Activated CD8-positive, alpha-beta T cell treated with anti-CD3 and anti-CD28 coated beads for 36 hours (primary cell): ENCODE measurements at regions not wholly inside any gene's neighbourhood (a gene's known extent, or its start where the extent isn't known, plus 50 kb on each side); places are given as distances from the start of the nearest gene placed in this dataset.
A peak's percentile ranks its signal among the peaks of the same experiment; 100 is the strongest.

ENCODE experiments used
- ATAC-seq: fragments of 200-7000 bp; cut with Tn5 transposase; one replicate; pipeline ENCODE4 v1.10.0; 2021; ENCODE audit warnings: mild to moderate bottlenecking, moderate library complexity
- CTCF ChIA-PET: fragments of 350-600 bp; sonication (Branson Sonifier 250); formaldehyde crosslinking; loops from one replicate; lab custom pipeline; 2021; ENCODE audit warnings: antibody characterized with exemption; lab: Charles Lee
- POLR2A ChIA-PET: fragments of 350-600 bp; sonication (Branson Sonifier 250); formaldehyde crosslinking; loops from one replicate; lab custom pipeline; 2021; ENCODE audit warnings: antibody characterized with exemption; lab: Charles Lee
- DNase-seq: peaks from one replicate; pipeline ENCODE4 v3.0.0-alpha.2; 2020
- H3K27ac Mint-ChIP-seq: one replicate; pipeline ENCODE4 v1.8.0; 2021; ENCODE audit warnings: mild to moderate bottlenecking, mixed read lengths
- H3K27me3 Mint-ChIP-seq: one replicate; pipeline ENCODE4 v1.8.0; 2021; ENCODE audit warnings: mixed read lengths
- H3K36me3 Mint-ChIP-seq: one replicate; pipeline ENCODE4 v1.8.0; 2021; ENCODE audit warnings: low read depth, mixed read lengths
- H3K4me1 Mint-ChIP-seq: one replicate; pipeline ENCODE4 v1.8.0; 2021; ENCODE audit warnings: low read depth, mixed read lengths
- H3K4me3 Mint-ChIP-seq: one replicate; pipeline ENCODE4 v1.8.0; 2021; ENCODE audit warnings: mild to moderate bottlenecking, moderate library complexity, mixed read lengths
- H3K9me3 Mint-ChIP-seq: one replicate; pipeline ENCODE4 v1.8.0; 2021; ENCODE audit warnings: mixed read lengths
- intact Hi-C: fragments of 100-400 bp; cut with micrococcal nuclease; formaldehyde crosslinking; loops from one replicate; pipeline ENCODE4 v1.10.0; 2022
- TF ChIP-seq, protein P1 (sequence below): fragments of 200-600 bp; IDR thresholded peaks from one replicate; pipeline ENCODE4 v1.8.0; 2022; ENCODE audit warnings: antibody characterized with exemption, mild to moderate bottlenecking

GRCh38 chr14:55802986-55803872 lies 223.2 kb downstream of the KTN1 start:
- ATAC-seq = peak; percentile 40
- peak; percentile 37 for DNase-seq
- no peak overlapping the region for H3K4me3 Mint-ChIP-seq
- peak overlapping the region; percentile 49 for H3K27ac Mint-ChIP-seq
- ChIA-PET POLR2A (interaction anchor here (0.7 to 0.9 kb wide), 2 partner anchors 11 to 24 kb away, joined by 3 read pairs; no protein-coding TSS in a partner anchor), CTCF (interaction anchor here (1.0 kb wide), 1 partner anchor 51 kb away, joined by 3 read pairs; no protein-coding TSS in a partner anchor)
- H3K9me3 Mint-ChIP-seq = peaks cover 12% of the 10 kb centered on the region
- H3K27me3 Mint-ChIP-seq = no peaks in the 10 kb centered on the region
- intact Hi-C loops = no loop called here
- H3K4me1 Mint-ChIP-seq = peaks cover 32% of the 10 kb centered on the region
- TF ChIP-seq, protein P1, sequence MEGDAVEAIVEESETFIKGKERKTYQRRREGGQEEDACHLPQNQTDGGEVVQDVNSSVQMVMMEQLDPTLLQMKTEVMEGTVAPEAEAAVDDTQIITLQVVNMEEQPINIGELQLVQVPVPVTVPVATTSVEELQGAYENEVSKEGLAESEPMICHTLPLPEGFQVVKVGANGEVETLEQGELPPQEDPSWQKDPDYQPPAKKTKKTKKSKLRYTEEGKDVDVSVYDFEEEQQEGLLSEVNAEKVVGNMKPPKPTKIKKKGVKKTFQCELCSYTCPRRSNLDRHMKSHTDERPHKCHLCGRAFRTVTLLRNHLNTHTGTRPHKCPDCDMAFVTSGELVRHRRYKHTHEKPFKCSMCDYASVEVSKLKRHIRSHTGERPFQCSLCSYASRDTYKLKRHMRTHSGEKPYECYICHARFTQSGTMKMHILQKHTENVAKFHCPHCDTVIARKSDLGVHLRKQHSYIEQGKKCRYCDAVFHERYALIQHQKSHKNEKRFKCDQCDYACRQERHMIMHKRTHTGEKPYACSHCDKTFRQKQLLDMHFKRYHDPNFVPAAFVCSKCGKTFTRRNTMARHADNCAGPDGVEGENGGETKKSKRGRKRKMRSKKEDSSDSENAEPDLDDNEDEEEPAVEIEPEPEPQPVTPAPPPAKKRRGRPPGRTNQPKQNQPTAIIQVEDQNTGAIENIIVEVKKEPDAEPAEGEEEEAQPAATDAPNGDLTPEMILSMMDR = no peak
- peaks cover 3% of the 10 kb centered on the region for H3K36me3 Mint-ChIP-seq

- Mint-ChIP-seq H3K27me3 (no peaks in the 10 kb centered on the region), H3K4me3 (no peak overlapping the region), H3K36me3 (peaks cover 3% of the 10 kb centered on the region), H3K27ac (peak overlapping the region; percentile 75), H3K9me3 (peaks cover 12% of the 10 kb centered on the region), H3K4me1 (peaks cover 32% of the 10 kb centered on the region)
- ChIA-PET CTCF (interaction anchor here (1.0 to 1.3 kb wide), 2 partner anchors 11 to 52 kb away, joined by 3 to 4 read pairs; no protein-coding TSS in a partner anchor), POLR2A (interaction anchor here (0.7 kb wide), 1 partner anchor 11 kb away, joined by 3 read pairs; no protein-coding TSS in a partner anchor)
- TF ChIP-seq, protein P1 = no peak
- ATAC-seq = no peak
- DNase-seq = no peak
- intact Hi-C loops = no loop called here
Observed at GRCh38 chr14:55803873-55804553, 224.0 kb downstream of the KTN1 start.

DNA sequence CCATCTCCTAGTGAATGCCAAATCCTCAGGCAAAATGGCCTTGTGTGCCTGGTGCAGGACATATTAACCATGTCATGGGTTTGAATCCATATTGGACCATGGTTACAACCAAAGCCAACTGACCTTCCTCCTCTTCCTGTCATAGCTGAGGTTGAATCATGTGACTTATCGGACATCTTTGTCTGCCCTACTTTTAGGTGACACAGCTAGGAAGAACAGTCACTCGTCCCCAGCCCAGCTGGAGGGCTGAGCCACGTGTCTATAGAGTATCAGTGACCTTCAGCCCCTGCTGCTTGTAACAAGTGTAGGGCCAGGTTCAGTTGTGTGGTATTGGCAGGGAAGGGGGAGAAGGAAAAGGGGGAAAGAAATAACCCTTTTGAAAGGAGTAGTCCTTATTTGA lies 225.2 kb downstream of the KTN1 start:
- intact Hi-C loops = no loop called here
- DNase-seq (no peak), ATAC-seq (no peak)
- ChIA-PET POLR2A (interaction anchor here (1.0 to 1.6 kb wide), 2 partner anchors 10 to 124 kb away, joined by 3 to 5 read pairs; no protein-coding TSS in a partner anchor), CTCF (interaction anchor here (1.3 kb wide), 1 partner anchor 10 kb away, joined by 4 read pairs; no protein-coding TSS in a partner anchor)
- Mint-ChIP-seq H3K4me1 (peaks cover 32% of the 10 kb centered on the region), H3K9me3 (peaks cover 10% of the 10 kb centered on the region), H3K27ac (no peak overlapping the region), H3K4me3 (no peak overlapping the region), H3K36me3 (peaks cover 3% of the 10 kb centered on the region), H3K27me3 (no peaks in the 10 kb centered on the region)
- TF ChIP-seq, protein P1 = no peak

- ChIA-PET CTCF (interaction anchor here (0.9 to 1.1 kb wide), 3 partner anchors 10 to 17 kb away, joined by 3 read pairs; no protein-coding TSS in a partner anchor), POLR2A (interaction anchor here (0.9 kb wide), 1 partner anchor 13 kb away, joined by 4 read pairs; no protein-coding TSS in a partner anchor)
- H3K4me3 Mint-ChIP-seq = no peak overlapping the region
Observed at GRCh38 chr14:55807053-55807880, 227.3 kb downstream of the KTN1 start.

More at GRCh38 chr14:55807053-55807880, 227.3 kb downstream of the KTN1 start:
- Mint-ChIP-seq H3K27me3 (peaks cover 7% of the 10 kb centered on the region), H3K4me1 (peaks cover 29% of the 10 kb centered on the region), H3K36me3 (peaks cover 3% of the 10 kb centered on the region), H3K9me3 (peaks cover 15% of the 10 kb centered on the region), H3K27ac (peak overlapping the region; percentile 82)
- DNase-seq (peak; percentile 88), ATAC-seq (peak; percentile 84)
- TF ChIP-seq, protein P1 = no peak
- intact Hi-C loops = no loop called here
